ENCODE measurements at regions not wholly inside any gene's neighbourhood (a gene's known extent, or its start where the extent isn't known, plus 50 kb on each side); places are given as distances from the start of the nearest gene placed in this dataset.

DNA sequence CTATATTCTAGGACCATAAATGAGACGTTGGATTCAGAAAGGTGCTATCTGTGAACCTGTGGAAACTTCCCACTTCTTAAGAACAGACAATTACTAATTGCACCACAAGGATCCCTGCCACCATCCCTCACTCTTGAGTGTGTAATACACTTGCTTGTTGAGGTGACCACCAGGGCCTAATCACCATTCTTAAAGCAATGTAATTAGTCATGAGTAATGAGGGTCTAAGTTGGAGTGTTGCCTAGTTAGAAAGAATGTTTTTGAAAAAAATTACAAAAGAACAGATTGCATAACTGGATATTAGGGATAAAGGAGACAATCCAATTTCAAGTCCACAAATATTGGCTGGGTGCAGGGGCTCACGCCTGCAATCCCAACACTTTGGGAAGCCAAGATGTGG, 56.9 kb upstream of the TRIO start:
- TF ChIP-seq, protein P1, sequence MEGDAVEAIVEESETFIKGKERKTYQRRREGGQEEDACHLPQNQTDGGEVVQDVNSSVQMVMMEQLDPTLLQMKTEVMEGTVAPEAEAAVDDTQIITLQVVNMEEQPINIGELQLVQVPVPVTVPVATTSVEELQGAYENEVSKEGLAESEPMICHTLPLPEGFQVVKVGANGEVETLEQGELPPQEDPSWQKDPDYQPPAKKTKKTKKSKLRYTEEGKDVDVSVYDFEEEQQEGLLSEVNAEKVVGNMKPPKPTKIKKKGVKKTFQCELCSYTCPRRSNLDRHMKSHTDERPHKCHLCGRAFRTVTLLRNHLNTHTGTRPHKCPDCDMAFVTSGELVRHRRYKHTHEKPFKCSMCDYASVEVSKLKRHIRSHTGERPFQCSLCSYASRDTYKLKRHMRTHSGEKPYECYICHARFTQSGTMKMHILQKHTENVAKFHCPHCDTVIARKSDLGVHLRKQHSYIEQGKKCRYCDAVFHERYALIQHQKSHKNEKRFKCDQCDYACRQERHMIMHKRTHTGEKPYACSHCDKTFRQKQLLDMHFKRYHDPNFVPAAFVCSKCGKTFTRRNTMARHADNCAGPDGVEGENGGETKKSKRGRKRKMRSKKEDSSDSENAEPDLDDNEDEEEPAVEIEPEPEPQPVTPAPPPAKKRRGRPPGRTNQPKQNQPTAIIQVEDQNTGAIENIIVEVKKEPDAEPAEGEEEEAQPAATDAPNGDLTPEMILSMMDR (conservative IDR thresholded peaks at IDR 0.05; ENCODE audit: low read depth, low read length) = no peak
- TF ChIP-seq EZH2 (IDR thresholded peaks at IDR 0.05; ENCODE audit: low read length, unreplicated experiment) = no peak

Measured in PC-3 (cell line).